Endothelial cell of umbilical vein (primary cell): ENCODE measurements at regions not wholly inside any gene's neighbourhood (a gene's known extent, or its start where the extent isn't known, plus 50 kb on each side); places are given as distances from the start of the nearest gene placed in this dataset.

Experiments used
- BruUV-seq: library from RNA; stranded (reverse); fragments of 400-500 nt; replicated peaks from 2 replicates; lab custom pipeline; 2021; lab: Mats Ljungman, UMichigan
- CTCF ChIA-PET: fragments of 300-600, 350-600 bp; sonication (Branson Sonifier 250); formaldehyde crosslinking; loops from one replicate; lab custom pipeline; 2021; ENCODE audit warnings: antibody characterized with exemption, inconsistent platforms; lab: Charles Lee
- POLR2A ChIA-PET: fragments of 300-600, 350-600 bp; sonication (Branson Sonifier 250); formaldehyde crosslinking; loops from one replicate; lab custom pipeline; 2021; ENCODE audit warnings: antibody characterized with exemption, inconsistent platforms; lab: Charles Lee
- DNase-seq: peaks from one replicate; pipeline ENCODE4 v3.0.0-alpha.2; 2011; ENCODE audit warnings: low read depth, low spot score
- FAIRE-seq: peaks from 2 replicates; lab custom pipeline; 2011; peaks lifted over from hg19 to GRCh38; lab: Jason Lieb, UNC
- H2AFZ ChIP-seq: 2 replicates; pipeline ENCODE4 v1.6.0; 2012; ENCODE audit warnings: low read depth, low read length, control low read depth, inconsistent platforms
- H3K27ac ChIP-seq: 2 replicates; pipeline ENCODE4 v1.5.1; 2011; ENCODE audit warnings: low read depth, mild to moderate bottlenecking, control low read depth, low read length, moderate library complexity; ENCODE audit not compliant: insufficient read depth
- H3K27me3 ChIP-seq, 2 experiments: 2 replicates each; pipeline versions ENCODE4 v1.6.0 to v1.6.1; 2011; ENCODE audit warnings: low read length in 2 of 2, mixed read lengths in 1 of 2; ENCODE audit not compliant: control insufficient read depth in 2 of 2, insufficient read depth in 2 of 2
- H3K36me3 ChIP-seq, 2 experiments: 2 replicates in 1 of 2; 3 replicates in 1 of 2; pipeline ENCODE4 v1.5.1; 2011; ENCODE audit warnings: low read length in 2 of 2, mild to moderate bottlenecking in 1 of 2, moderate library complexity in 1 of 2; ENCODE audit not compliant: control insufficient read depth in 2 of 2, insufficient read depth in 2 of 2; ENCODE audit errors: extremely low read depth in 1 of 2
- H3K4me1 ChIP-seq: 3 replicates; pipeline ENCODE4 v1.5.1; 2011; ENCODE audit warnings: mild to moderate bottlenecking, low read length; ENCODE audit not compliant: control insufficient read depth, insufficient read depth; ENCODE audit errors: extremely low read depth
- H3K4me2 ChIP-seq: 2 replicates; pipeline ENCODE4 v1.6.1; 2011; ENCODE audit warnings: low read length, control low read depth, mixed read lengths; ENCODE audit not compliant: insufficient read depth
- H3K4me3 ChIP-seq, 3 experiments: fragments of 200-600 bp in 1 of 3; sonication (generic), shearing (Covaris generic) in 1 of 3; replicated peaks in 1 of 3; 2 replicates each; pipeline ENCODE4 v1.5.1; 2011 to 2016; ENCODE audit warnings: control low read depth in 3 of 3, low read length in 3 of 3, mild to moderate bottlenecking in 2 of 3, inconsistent platforms in 1 of 3, low read depth in 1 of 3, moderate library complexity in 1 of 3; ENCODE audit not compliant: insufficient read depth in 1 of 3
- H3K79me2 ChIP-seq: 2 replicates; pipeline ENCODE4 v1.6.0; 2012; ENCODE audit warnings: low read length, inconsistent platforms; ENCODE audit not compliant: control insufficient read depth, insufficient read depth
- H3K9ac ChIP-seq: replicated peaks from 2 replicates; pipeline ENCODE3; 2011; ENCODE audit warnings: low read length, control low read depth; ENCODE audit not compliant: insufficient read depth; ENCODE audit errors: extremely low read depth
- H3K9me1 ChIP-seq: replicated peaks from 3 replicates; pipeline ENCODE4 v1.6.0; 2011; ENCODE audit warnings: mild to moderate bottlenecking, low read length; ENCODE audit not compliant: control insufficient read depth, insufficient read depth; ENCODE audit errors: extremely low read depth
- H3K9me3 ChIP-seq: replicated peaks from 2 replicates; pipeline ENCODE4 v1.5.1; 2012; ENCODE audit warnings: low read length, inconsistent platforms; ENCODE audit not compliant: control insufficient read depth, insufficient read depth
- H4K20me1 ChIP-seq: replicated peaks from 2 replicates; pipeline ENCODE3; 2011; ENCODE audit warnings: mild to moderate bottlenecking, low read length; ENCODE audit not compliant: control insufficient read depth, insufficient read depth; ENCODE audit errors: extremely low read depth
- CTCF ChIP-seq, 2 donors: IDR thresholded peaks; 1 replicate in 1 of 2; 2 replicates in 1 of 2; pipeline ENCODE4 v1.5.1; 2011; ENCODE audit warnings: low read length in 2 of 2, mild to moderate bottlenecking in 2 of 2, moderate library complexity in 2 of 2, control low read depth in 1 of 2, inconsistent platforms in 1 of 2, low read depth in 1 of 2; ENCODE audit not compliant: insufficient read depth in 1 of 2; ENCODE audit errors: extremely low read depth in 1 of 2
- EZH2 ChIP-seq: IDR thresholded peaks from 2 replicates; pipeline ENCODE4 v1.6.1; 2012; ENCODE audit warnings: borderline replicate concordance, low read depth, mild to moderate bottlenecking, moderate library complexity, low read length, inconsistent platforms; ENCODE audit not compliant: severe bottlenecking
- FOS ChIP-seq: IDR thresholded peaks from 2 replicates; pipeline ENCODE4 v1.6.1; 2011; ENCODE audit warnings: mild to moderate bottlenecking, low read length, moderate library complexity, borderline replicate concordance; ENCODE audit not compliant: insufficient read depth
- GATA2 ChIP-seq: IDR thresholded peaks from 2 replicates; pipeline ENCODE4 v1.7.0; 2011; ENCODE audit warnings: low read depth, mild to moderate bottlenecking, moderate library complexity, mixed read lengths, low read length; ENCODE audit not compliant: insufficient read length, insufficient read depth
- JUN ChIP-seq: IDR thresholded peaks from 2 replicates; pipeline ENCODE4 v1.6.1; 2011; ENCODE audit warnings: borderline replicate concordance, low read depth; ENCODE audit not compliant: insufficient read length, insufficient read depth
- MYC ChIP-seq: IDR thresholded peaks from one replicate; pipeline ENCODE4 v1.6.1; 2011; ENCODE audit warnings: mild to moderate bottlenecking, low read depth, low read length
- POLR2A ChIP-seq: IDR thresholded peaks from 2 replicates; pipeline ENCODE4 v1.6.1; 2012; ENCODE audit warnings: low read depth, mild to moderate bottlenecking, control low read depth, low read length
- POLR2AphosphoS5 ChIP-seq: IDR thresholded peaks from 2 replicates; pipeline ENCODE4 v1.6.1; 2012; ENCODE audit warnings: low read depth, mild to moderate bottlenecking, control low read depth, low read length, moderate library complexity; ENCODE audit not compliant: insufficient read depth
- dilution Hi-C: fragments of 300-500 bp; cut with MboI; formaldehyde crosslinking; loops from one replicate; pipeline ENCODE4 v1.15.0; 2019; ENCODE audit warnings: low sequenced_read_pairs; ENCODE audit not compliant: extremely low pct_ligation_motif_present
- intact Hi-C: fragments of 100-400 bp; cut with micrococcal nuclease; formaldehyde crosslinking; loops from one replicate; pipeline ENCODE4 v1.10.0; 2022
- TF ChIP-seq, protein P1 (sequence below): IDR thresholded peaks from 2 replicates; pipeline ENCODE4 v1.6.1; 2011; ENCODE audit not compliant: insufficient read depth, insufficient read length

- H3K4me1 ChIP-seq, result no peaks in the 10 kb centered on the region
- no peaks in the 10 kb centered on the region for H3K9me3 ChIP-seq
- no peak overlapping the region for H3K4me3 ChIP-seq
- DNase-seq, result no peak
- intact Hi-C loops, result no loop called here
- no peak overlapping the region for H3K27ac ChIP-seq
- dilution Hi-C loops, result no loop called here
- ChIA-PET CTCF (no interaction called here), POLR2A (no interaction called here)
- no peaks in the 10 kb centered on the region for H3K79me2 ChIP-seq
- FAIRE-seq, result no peak
- no peak for TF ChIP-seq GATA2
- no peak for TF ChIP-seq MYC
- no peak for TF ChIP-seq JUN
- TF ChIP-seq FOS, result no peak
- no peak overlapping the region for H3K4me2 ChIP-seq
- no peaks in the 10 kb centered on the region for H3K27me3 ChIP-seq
- BruUV-seq, result no TSS peak
- H2AFZ ChIP-seq, result no peak overlapping the region
- H3K9ac ChIP-seq, result no peak overlapping the region
- no peaks in the 10 kb centered on the region for H3K9me1 ChIP-seq
- H4K20me1 ChIP-seq, result no peaks in the 10 kb centered on the region
- no peaks in the 10 kb centered on the region for H3K36me3 ChIP-seq
Measured at GRCh38 chr9:16184964-16185646, 632.3 kb downstream of the CCDC171 start.

GRCh38 chr9:16191191-16191590, 638.3 kb downstream of the CCDC171 start:
- Histone ChIP-seq H3K79me2 (no peaks in the 10 kb centered on the region), H3K27ac (no peak overlapping the region), H4K20me1 (no peaks in the 10 kb centered on the region), H3K4me3 (no peak overlapping the region), H3K9me1 (no peaks in the 10 kb centered on the region), H3K27me3 (no peaks in the 10 kb centered on the region), H3K36me3 (no peaks in the 10 kb centered on the region), H3K4me2 (no peak overlapping the region), H2AFZ (no peak overlapping the region), H3K4me1 (peaks cover 5% of the 10 kb centered on the region), H3K9ac (no peak overlapping the region), H3K9me3 (no peaks in the 10 kb centered on the region)
- FAIRE-seq (no peak), DNase-seq (no peak)
- CTCF ChIA-PET, result interaction anchor here (1.2 kb wide), 1 partner anchor 23 kb away, joined by 3 read pairs; no protein-coding TSS in a partner anchor
- TF ChIP-seq CTCF (IDR thresholded peaks at IDR 0.05; ENCODE audit: extremely low read depth in 1 of 2, insufficient read depth in 1 of 2, low read depth in 1 of 2, low read length in 2 of 2), result no peak
- TF ChIP-seq MYC, result no peak
- TF ChIP-seq POLR2A, result no peak
- TF ChIP-seq EZH2, result no peak
- TF ChIP-seq GATA2, result no peak
- no peak for TF ChIP-seq FOS
- no peak for TF ChIP-seq JUN
- TF ChIP-seq, protein P1, sequence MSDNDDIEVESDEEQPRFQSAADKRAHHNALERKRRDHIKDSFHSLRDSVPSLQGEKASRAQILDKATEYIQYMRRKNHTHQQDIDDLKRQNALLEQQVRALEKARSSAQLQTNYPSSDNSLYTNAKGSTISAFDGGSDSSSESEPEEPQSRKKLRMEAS, result no peak
- TF ChIP-seq POLR2AphosphoS5, result no peak
- POLR2A ChIA-PET, result no interaction called here
- intact Hi-C loops, result loop anchor here (2.0 to 10.0 kb wide), 5 partner anchors 174 to 872 kb away; no protein-coding TSS in a partner anchor
- no TSS peak for BruUV-seq
- dilution Hi-C loops, result no loop called here
